MM.1S (cell line): ENCODE measurements at regions not wholly inside any gene's neighbourhood (a gene's known extent, or its start where the extent isn't known, plus 50 kb on each side); places are given as distances from the start of the nearest gene placed in this dataset.

ENCODE experiments used
- CTCF ChIP-seq: fragments of 300-600 bp; sonication (generic); IDR thresholded peaks from 2 replicates; pipeline ENCODE4 v1.5.1; 2016; ENCODE audit warnings: antibody characterized with exemption, low read length, mixed read lengths
- EZH2 ChIP-seq: fragments of 300-600 bp; sonication (generic); optimal IDR thresholded peaks from 2 replicates; pipeline ENCODE3; 2017; ENCODE audit warnings: low read depth, mild to moderate bottlenecking, antibody characterized with exemption, low read length, mixed read lengths
- EZH2phosphoT487 ChIP-seq: fragments of 300-600 bp; sonication (generic); IDR thresholded peaks from 2 replicates; pipeline ENCODE4 v1.6.1; 2018; ENCODE audit warnings: antibody characterized with exemption, low read length

GRCh38 chr20:57787151-57787989 is 77.6 kb upstream of the PMEPA1 start:
- TF ChIP-seq CTCF, result no peak
- no peak for TF ChIP-seq EZH2phosphoT487
- no peak for TF ChIP-seq EZH2
